Activated CD8-positive, alpha-beta memory T cell treated with anti-CD3 and anti-CD28 coated beads, Interleukin-2, amount 50 U/mL, for 24 hours (primary cell): ENCODE measurements at regions not wholly inside any gene's neighbourhood (a gene's known extent, or its start where the extent isn't known, plus 50 kb on each side); places are given as distances from the start of the nearest gene placed in this dataset.
"Not testable (repeated sequence)": the region's sequence is repeated elsewhere in the genome, so short reads cannot be mapped to it uniquely, and the experiment has no call there.

Source experiments
- DNase-seq: peaks from one replicate; pipeline ENCODE4 v3.0.0-alpha.2; 2020; ENCODE audit errors: extremely low read depth

DNA sequence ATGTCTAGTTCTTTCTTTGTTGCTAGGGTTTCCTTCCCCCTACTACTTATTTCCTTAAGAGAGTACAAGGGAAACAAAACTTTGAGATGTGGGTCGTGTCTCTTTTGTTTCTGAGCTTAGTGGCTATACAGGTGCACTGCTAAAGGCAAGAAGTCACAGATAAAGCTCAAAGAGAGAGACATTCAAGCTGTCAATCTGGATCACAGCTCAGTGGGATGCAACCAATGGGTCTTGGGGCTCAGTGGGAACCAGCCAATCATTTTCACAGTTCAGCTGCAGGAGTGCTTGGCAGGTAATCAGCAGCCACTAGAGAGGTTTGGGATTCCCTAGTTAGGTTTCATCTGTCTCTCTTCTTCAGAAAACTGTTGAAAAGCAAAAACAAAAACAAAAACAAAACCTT is 135.4 kb upstream of the SGCD start:
- DNase-seq: no peak

GRCh38 chr5:156197042-156197635 is 129.8 kb upstream of the SGCD start:
- no peak for DNase-seq

- no peak for DNase-seq
Observed at GRCh38 chr5:156199045-156199444, 127.9 kb upstream of the SGCD start.

GRCh38 chr5:156200938-156201787 is 125.8 kb upstream of the SGCD start:
- DNase-seq: no peak

DNA sequence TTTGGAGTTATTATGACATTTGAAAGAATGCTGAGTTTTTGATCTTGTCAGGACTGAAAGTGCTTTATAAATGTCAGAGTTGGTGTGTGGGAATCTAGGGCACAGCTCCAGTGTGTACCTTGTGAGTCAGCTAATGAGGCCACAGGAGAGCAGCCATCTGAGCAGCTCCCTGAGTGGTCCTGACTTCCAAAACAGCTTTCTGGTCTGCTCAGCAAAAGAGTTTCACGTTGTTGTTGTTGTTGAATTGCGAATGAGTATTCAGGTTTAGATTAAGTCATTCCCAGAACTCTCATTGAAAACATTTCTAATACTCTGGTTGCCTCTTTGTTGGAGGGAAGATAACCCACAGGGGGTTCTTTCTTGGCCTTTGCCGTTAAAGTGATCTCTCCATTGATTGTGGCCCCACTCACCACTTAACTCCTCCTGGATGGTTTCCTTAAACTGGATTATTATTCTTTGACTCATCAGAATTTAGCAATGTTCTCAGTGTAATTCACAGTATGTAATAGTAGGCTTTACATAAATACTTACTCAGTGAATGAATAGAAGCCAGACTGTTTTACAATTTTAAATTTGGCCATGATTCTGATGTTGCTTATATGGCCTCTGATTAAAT is 125.1 kb upstream of the SGCD start:
- no peak for DNase-seq

- no peak for DNase-seq
Observed at GRCh38 chr5:156208271-156208670, 118.7 kb upstream of the SGCD start.

DNA sequence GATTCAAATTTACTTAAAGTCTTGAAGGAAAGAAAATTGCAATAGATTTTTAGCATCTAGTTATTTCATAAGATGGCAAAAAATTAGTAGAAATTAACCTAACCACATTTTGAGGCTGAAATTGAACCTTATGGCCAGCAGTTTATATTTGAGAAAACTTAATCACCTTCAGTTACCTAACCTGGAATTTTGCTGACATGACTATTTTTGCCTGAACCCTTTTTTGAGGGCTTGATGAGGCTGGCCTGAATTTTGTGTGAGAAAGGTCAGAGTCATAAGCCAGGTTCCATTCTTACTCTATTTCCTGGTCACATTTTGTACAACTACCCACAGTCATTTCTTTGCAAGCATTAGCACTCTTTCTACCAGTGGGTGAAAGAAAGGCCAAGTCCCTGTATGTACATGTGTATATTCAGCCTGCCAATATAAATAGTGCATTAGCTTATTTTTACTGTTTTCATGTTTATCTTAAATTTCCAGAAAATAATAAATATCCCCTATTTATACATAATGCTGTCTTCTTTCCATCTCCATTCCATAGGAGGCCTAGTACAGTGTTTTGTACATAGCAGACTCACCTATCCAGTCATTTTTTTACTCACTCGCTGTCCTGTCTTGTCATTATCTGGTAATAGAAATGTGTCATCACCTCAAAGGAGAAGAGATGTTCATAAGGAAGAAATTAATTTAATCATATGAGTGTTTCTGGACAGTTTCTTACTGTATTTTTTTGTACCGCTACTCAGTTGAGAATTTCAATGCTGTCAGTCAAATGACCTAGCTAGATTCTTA is 108.4 kb upstream of the SGCD start:
- no peak for DNase-seq

DNA sequence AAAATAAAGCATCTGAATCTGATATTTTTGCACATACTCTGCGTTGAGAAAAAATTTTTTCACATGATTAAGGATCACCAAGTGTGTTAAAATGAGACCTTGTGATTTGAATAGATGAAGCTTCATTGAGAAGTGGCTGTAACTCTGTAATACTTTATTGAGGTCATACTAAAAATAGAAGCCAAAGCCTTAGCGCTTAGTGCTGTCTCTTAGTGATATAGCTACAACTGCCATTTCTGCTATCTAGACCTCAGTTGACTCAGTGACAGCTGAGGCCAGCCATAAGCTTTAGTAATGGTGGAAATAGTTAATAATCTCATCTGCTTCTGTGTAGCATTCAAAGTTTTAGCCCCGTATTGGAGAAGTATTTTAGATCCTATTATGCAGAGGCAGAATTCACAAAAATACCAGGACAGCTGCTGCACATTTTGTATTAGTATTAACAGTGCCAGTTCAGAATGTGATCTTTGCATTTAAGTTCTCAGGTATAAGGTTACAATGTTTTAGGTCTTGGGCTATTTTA is 107.4 kb upstream of the SGCD start:
- no peak for DNase-seq

GRCh38 chr5:156221816-156222215 is 105.1 kb upstream of the SGCD start:
- no peak for DNase-seq

GRCh38 chr5:156223547-156223946 is 103.4 kb upstream of the SGCD start:
- no peak for DNase-seq

DNA sequence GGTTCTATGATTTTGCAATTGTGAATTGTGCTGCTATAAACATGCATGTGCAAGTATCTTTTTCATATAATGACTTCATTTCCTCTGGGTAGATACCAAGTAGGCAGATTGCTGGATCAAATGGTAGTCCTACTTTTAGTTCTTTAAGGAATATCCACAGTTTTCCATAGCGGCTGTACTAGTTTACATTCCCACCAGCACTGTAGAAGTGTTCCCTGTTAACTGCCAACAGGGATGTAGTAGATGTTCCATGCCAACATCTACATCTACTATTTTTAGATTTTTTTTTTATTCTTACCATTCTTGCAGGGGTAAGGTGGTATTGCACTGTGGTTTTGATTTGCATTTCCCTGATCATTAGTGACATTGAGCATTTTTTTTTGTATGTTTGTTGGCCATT is 100.5 kb upstream of the SGCD start:
- not testable (repeated sequence) for DNase-seq

GRCh38 chr5:156230887-156231286 is 96.1 kb upstream of the SGCD start:
- DNase-seq: no peak

DNA sequence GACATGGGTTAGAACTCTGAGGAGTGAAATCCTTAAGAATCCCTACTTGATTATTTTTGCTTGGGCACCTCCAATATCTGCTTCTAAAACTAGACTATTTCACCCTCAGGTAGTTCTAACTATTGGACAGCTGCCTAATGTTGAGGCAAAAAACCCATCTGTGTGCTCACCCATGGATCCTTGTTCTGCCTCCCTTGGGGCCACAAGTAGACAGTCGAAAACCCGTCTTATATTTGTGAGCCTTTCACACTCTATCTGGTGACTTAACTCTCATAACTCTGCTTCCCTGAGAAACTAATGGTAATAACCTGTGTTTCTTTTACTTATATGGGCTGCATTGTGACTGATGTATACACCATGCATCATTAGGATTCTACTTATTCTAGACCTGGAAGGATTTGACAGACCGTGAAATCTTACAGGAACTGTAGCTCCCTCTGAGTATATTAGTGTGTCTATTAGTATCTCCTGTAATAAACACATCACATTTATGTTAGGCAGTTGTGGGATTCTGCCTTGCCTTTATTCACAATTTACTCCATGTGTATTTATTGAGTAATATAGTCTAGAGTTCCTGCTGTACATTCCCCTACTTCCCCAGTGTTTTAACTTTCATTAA is 94.6 kb upstream of the SGCD start:
- DNase-seq: no peak

DNA sequence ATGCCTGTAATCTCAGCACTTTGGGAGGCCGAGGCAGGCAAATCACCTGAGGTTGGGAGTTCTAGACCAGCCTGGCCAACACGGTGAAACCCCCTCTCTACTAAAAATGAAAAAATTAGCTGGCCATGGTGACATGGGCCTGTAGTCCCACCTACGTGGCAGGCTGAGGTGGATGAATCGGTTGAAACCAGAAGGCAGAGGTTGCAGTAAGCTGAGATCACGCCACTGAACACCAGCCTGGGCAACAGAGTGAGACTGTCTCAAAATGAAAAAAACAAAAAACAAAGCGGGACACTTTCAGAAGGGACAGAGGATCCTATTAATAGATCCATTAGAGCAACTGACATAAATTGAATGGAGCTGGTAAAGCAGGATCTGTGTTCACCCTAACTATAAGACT is 89.6 kb upstream of the SGCD start:
- no peak for DNase-seq

DNA sequence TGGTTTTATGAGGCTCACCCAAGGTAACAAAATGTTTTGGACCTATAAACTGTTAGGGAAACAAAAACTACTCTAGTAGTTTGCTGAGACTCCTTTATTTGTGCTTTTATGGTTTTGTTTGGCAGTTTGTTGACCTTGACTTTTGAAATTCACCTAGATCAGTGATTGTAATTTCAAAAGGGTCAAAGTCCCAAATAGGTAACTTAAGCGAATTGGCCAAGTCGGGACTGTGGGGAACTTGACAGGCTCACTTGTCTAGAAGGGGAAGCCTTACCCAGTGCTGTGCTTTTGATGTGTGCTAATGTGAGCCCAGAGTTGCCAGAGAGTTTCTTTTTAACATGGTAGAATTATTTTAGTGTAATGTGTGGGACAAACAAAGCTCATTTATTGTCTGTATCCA is 87.2 kb upstream of the SGCD start:
- DNase-seq: no peak

- DNase-seq: no peak
Observed at GRCh38 chr5:156240414-156240813, 86.5 kb upstream of the SGCD start.

GRCh38 chr5:156241266-156241665 is 85.7 kb upstream of the SGCD start:
- DNase-seq: no peak

- no peak for DNase-seq
Observed at GRCh38 chr5:156245895-156246294, 81.1 kb upstream of the SGCD start.

DNA sequence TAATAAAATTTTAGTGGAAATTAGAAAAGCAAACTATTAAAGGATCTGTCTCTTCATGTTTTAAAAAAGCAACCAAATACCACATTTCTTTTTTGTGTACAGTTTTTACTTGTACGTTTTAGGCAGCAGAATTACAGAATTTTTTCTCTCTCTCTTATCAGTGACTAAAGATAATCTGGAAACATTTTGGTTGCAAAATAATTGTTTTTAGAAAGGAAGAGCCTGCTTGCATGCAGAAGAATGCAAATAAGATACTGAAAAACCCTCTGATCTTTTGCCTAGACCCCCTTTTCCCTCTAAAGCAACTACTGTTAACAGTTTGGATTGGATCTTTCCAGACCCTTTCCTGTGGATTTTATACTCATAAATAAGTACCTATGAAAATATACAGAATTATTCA is 75.9 kb upstream of the SGCD start:
- no peak for DNase-seq

- DNase-seq: no peak
Observed at GRCh38 chr5:156253130-156253529, 73.8 kb upstream of the SGCD start.

DNA sequence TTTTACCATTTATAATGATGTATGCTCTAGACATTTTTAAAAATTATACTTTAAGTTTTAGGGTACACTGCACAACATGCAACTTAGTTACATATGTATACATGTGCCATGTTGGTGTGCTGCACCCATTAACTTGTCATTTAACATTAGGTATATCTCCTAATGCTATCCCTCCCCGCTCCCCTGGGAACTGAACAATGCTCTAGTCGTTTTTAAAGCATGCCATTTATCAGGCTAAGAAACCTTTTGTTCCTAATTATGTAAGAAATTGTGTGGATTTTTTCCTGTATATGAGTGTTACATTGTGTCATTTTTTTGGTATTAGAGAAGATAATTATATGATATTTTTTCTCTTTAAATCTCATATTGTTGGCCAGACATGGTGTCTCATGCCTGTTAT is 72.8 kb upstream of the SGCD start:
- no peak for DNase-seq

DNA sequence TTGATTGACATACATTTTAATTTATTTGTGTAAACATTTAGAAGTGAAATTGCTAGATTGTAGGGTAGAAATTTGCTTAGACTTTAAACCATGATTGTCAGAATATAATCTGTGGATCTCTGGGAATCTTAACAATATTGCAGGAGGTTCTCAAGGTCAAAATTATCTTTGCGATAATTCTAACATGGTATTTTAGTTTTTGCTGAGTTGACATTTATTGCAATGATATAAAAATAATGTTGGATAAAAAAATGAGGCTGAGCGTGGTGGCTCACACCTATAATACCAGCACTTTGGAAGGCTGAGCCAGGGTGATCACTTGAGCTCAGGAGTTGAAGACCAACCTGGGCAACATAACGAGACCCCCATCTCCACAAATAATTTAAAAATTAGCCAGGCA is 70.3 kb upstream of the SGCD start:
- DNase-seq: no peak
